ENCODE measurements at regions not wholly inside any gene's neighbourhood (a gene's known extent, or its start where the extent isn't known, plus 50 kb on each side); places are given as distances from the start of the nearest gene placed in this dataset.

DNA sequence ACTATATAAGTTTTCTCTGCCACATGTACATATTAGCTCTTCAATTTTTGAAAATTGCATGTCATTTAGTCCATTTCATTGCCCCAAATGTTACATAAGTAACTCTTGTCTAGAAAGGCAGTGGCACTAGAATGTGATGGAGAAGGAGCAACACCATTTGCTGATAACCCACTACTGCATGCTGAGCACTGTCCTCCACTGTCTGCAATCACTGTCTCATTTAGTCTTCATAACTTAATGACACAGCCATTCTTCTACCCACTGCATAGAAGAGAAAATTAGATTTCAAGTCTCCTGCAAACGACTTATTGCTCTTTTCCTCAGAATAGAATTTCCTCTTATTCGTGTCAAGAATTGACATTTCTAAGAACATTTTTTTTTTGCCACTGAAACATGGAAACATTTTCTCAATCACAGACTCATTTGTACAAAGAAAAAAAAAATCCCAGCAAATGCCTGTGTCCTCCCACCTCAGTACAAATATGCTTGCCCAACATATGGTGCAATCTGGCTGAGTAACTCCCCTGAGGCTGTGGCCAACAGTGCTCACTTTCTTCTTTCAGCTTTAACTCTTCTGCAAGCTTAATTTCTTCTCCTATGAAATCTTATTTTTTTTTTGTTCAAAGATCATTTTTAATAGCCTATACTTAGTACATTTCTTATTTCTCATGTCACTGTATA, 768.6 kb upstream of the HS6ST1 start:
- FAIRE-seq, result no peak
- no peak for DNase-seq (ENCODE audit: low spot score)

DNA sequence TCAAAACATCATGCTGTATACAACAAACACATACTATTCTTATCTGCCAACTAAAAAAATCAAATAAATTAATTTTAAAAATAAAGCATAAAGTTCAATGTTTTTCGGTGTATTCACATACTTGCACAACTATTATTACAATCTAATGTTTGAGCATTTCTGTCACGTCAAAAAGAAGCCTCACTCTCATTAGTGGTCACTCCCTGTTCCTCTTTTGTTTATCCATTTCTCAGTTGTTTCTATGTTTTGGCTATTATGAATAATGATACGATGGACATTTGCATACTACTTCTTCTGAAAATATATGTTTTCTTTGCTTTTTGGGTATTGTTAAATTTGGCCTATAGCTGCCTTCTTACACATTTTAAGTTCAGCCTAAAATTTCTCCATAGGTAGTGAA, 773.0 kb upstream of the HS6ST1 start:
- no peak for FAIRE-seq
- DNase-seq (ENCODE audit: low spot score), result no peak

DNA sequence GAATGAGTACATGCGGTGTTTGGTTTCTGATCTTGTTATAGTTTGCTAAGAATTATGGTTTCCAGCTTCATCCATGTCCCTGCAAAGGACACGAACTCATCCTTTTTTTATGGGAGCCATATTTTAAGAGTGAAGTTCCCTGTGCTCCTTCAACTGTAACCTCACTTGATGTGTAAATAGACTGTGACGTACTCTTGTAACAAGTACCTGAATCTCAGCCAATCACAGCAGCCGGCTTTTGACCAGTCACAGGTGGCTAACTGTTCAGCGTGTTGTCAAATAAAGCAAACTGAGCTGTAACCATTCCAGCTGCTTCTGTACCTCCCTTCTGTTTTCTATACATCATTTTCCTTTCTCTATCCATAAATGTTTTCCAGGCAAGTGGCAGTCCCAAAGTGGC, 774.3 kb upstream of the HS6ST1 start:
- FAIRE-seq, result no peak
- DNase-seq (ENCODE audit: low spot score), result no peak

DNA sequence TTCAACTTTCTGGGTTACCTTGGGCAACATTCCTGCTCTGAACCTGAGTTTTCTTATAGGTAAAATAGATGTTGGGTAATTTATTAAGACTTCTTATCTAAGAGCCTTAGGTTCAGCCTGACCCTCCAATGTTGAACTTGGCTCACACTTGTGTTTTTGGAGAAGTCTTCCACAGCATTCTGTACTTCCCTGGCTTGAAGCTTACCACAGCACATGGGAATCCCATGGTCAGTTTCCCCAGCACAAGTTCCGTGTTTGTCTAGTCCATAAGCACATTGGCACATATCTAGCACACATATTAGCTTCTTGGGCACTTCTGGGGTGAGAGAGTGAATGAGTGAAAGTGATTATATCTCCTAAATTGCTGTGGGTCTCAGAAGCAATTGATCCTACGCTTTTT, 782.5 kb upstream of the HS6ST1 start:
- FAIRE-seq (no peak), DNase-seq (ENCODE audit: low spot score) (no peak)

DNA sequence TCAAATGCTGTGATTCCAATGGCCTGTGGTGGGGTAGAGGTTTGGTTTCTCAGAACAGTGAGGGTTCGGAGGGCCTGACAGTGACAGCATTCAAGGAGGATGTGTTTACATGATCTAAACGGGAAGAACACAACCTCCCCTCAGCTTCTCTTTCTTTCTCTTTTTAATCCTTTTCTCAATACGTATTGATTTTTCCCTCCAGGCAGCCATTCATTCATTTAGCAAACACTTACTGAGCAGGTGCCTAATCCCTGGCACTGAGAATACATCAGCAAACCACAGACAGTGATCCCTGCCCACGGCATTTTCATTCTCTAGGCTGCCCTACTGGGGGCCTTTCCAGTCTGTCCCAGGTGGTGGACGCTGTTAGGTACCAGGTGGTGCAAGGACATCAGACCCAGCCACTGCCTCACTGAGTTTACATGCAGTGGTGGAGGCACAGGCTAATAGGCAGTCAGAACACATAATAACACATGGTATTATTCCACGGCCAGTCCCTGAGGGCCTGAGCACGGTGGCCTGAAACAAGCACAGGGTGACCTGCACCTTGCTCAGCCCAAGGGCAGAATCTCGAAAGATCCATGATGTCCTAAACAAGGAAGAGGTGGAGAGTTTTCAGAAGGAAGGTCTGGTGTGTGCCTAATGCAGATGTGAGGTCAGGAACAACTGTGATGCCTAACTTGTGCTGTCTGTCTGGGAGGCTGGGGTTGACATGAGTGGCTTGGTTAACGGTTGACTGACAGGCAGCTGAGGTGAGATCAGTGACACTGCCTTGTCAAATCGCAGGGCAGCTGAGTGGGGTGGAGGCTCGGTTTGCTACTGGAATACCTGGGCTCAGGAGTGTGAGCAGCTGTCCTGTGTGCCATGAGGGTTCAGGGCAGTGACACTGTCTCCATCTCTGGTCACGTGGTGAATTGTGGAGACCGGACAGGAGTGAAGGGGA, 785.5 kb upstream of the HS6ST1 start:
- no peak for DNase-seq (ENCODE audit: low spot score)
- no peak for FAIRE-seq

DNA sequence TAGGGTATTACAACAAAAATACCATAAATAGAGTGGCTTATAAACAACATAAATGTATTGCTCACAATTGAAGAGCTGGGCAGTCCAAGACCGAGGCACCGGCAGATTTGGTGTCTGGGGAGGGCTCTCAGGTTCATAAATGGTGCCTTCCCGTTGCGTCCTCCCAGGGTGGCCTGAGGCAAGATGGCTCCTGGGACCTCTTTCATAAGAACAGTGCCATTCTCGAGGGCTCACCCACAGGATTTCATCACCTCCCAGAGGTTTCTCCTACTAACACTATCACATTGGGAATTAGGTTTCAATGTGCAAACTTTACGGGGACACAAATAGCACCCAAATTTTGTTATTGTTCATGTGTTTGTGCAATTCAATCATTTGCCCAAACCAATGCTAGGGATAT, 793.5 kb upstream of the HS6ST1 start:
- no peak for FAIRE-seq
- no peak for DNase-seq (ENCODE audit: low spot score)

DNA sequence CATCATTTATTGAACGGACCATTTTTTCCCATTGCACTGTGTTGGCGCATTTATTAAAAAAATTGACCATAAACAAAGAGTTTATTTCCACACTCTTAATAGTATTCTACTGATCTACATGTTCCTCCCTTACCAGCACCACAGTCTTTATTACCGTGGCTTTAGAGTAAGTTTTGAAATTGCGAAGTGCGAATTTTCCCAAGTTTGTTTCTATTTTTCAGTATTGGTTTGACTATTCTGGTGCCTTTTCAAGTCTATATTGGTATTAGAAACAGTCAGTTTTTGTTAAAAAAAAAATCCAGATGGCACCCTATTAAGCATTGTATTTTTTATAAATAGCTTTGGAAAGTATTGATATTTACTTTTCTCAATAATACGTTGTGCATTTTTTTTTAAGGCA, 795.1 kb upstream of the HS6ST1 start:
- no peak for DNase-seq (ENCODE audit: low spot score)
- FAIRE-seq, result no peak

DNA sequence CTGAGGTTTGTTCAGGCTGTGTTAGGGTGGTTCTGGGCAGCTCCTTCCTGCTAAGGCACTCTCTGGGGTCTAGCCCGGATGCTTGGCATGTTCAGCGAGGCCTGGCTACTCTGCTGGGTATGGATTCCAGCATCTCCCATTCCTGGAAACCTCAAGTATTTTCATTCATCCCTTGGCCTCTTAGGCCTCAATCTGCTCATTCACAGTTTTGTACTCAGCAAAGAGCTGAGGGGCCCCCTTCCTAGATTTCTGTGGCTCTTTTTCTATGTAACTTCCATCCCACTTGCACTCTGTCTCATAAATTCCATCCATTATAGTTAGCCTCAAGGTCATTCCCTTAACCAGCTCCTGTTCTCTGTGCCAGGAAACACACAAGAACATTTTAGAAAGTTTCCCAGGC, 798.8 kb upstream of the HS6ST1 start:
- DNase-seq (ENCODE audit: low spot score), result no peak
- FAIRE-seq, result no peak

DNA sequence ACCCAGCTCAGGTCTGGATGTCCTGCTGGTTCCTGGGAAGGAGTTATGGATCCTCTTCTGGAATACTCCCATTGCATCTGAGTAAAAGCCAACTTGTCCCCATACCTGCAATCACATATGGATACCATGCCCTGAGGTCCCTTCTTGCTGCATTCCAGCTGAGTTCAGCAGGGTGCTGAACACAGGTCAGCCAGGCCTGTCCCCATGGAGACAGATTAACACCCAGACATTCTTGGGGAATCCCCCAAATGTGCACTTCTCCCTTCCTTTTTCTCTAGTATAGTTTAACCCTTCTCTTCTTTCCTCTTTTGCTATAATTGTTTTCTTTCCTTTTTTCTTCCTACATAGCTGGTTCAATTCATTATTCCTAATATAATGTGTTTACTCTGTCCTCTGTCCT, 799.6 kb upstream of the HS6ST1 start:
- no peak for FAIRE-seq
- DNase-seq (ENCODE audit: low spot score), result no peak

DNA sequence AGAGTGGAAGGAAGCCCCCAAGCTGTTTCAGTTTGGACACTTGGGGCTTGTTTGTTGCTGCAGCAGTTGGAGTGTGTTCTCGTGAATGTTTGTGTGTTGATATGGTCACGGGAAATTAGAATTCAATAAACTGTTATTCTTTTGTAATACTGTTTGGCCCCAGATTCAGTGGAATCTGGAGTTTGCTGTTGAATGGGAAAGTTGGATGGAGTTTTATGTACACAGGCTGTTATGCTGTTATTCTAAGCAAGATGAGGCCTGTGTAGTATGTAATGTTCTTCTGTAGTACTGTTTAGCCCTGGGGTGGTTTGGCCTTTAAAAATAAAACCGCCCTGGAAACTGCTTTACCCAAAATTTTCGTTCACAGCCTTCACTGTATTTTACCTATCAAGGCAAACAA, 810.4 kb upstream of the HS6ST1 start:
- FAIRE-seq (no peak), DNase-seq (ENCODE audit: low spot score) (no peak)

DNA sequence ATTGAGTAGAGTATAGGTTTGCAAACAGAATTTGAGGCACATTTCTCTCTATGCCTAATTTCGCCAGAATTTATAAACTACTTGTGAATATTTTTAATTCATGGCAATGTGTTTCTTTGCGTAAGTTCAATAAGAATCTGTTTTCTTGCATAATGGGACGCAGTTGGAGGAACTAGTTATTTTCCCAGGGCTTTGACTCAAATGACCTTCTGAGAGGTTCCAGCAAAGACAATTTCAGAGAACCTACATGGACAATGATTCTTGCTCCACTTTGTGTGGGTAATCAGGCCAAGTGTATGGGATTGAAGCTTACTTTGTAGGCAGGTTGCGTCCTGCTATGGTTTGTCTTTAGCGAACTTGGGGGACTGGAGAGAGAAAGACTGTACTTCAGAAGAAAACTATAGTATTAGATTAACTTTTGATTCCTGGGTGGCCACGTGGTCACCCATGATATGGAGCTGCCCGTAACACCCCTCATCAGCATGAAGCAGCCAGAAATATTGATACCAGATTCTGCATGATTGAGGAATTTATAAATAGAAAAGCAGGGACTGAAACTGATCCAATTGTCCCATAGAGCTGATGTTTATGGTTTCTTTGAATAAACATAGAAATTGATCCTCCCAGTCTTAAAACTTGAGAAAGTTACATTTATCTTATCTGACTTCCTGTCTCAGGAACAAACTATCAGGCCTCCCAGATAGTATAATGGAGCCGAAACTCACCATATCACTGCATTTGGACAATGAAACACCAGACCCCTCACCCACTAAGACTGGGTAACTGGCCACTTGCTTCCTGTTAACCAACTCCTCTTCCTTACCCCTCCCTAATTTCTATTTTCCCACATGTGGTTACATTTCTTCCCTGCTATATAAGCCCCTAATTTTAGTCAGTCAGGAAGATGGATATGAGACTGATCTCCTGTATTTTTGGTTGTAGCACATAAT, 815.3 kb upstream of the HS6ST1 start:
- DNase-seq (ENCODE audit: low spot score) (no peak), FAIRE-seq (no peak)

DNA sequence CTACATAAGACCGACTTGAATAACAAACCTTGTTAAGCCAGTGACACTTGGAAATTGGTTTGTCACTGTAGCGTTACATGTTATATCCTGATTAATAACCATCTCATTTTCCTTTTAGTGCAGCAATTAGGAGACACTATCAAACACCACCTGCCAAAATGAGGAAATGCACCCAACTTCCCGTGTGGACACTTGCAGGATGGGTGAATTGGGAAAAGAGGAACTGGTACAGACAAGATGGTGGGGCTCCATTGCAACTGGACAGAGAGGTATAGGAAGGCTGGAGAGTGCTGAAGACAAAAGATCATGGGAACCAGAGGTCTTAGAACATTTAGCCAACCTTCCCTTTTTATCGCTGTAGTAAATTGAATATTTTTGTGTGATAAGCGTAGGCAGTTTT, 816.3 kb upstream of the HS6ST1 start:
- DNase-seq (ENCODE audit: low spot score), result no peak
- no peak for FAIRE-seq

DNA sequence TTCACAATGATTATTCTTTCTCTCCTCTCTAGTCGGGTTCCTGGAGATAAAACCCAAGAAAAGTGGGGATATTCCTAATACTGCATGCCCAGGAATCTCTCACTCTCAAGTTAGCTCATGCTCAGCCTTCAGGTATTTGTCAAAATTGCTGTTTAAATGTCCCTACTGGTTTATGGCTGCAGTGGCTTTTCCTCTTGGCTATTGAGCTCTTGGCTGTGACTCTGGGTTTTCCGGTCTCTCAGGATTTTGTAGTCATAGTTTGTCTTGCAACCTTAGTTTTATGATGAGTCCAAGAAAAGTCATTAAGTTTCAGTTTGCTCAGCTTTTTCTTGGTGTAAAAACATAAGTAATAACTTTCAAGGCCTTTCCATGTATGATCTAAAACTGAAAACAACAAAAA, 820.7 kb upstream of the HS6ST1 start:
- DNase-seq (ENCODE audit: low spot score) (no peak), FAIRE-seq (no peak)

DNA sequence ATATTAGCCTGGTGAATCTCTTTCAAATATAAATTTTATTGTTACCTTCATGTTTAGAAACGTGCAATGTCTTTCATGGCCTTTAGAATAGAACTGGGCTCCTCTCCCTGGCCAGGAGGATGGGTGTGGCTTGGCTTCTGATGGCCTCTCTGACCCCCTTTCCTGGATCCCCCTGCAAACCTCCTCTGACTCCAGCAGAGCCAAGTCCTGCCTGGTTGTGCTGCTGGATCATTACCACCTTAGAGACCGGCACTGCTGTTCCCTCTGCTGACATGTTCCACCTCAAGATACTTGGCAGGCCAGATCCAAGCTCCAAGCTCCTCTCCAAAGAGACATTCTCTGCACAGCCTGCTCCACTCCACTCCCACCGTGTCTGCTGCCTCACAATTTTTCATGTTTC, 823.8 kb upstream of the HS6ST1 start:
- FAIRE-seq (no peak), DNase-seq (ENCODE audit: low spot score) (no peak)

DNA sequence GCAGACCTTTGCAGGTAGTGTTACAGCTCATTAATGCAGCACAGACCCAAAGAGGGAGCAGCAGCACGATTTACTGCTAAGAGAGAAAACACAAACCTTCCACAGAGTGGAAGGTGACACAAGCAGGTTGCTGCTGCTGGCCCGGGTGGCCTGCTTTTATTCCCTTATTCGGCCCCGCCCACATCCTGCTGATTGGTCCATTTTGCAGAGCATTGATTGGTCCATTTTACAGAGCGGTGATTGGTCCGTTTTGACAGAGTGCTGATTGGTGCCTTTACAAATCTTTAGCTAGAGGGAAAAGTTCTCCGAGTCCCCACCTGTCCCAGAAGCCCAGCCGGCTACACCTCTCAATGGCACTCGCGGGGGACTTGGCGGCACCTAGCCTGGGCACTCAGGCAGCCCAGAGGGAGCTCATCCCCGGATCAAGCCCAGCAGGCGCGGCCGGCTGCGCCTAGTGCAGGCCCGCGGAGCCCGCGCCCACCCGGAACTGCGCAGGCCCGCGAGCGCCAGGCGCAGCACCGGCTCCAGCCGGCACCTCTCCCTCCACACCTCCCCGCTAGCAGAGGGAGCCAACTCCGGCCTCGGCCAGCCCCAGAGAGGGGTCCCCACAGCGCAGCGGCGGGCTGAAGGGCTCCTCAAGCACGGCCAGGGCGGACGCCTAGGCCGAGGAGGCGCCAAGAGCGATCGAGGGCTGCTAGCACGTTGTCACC, 825.6 kb upstream of the HS6ST1 start:
- FAIRE-seq (no peak), DNase-seq (ENCODE audit: low spot score) (no peak)

DNA sequence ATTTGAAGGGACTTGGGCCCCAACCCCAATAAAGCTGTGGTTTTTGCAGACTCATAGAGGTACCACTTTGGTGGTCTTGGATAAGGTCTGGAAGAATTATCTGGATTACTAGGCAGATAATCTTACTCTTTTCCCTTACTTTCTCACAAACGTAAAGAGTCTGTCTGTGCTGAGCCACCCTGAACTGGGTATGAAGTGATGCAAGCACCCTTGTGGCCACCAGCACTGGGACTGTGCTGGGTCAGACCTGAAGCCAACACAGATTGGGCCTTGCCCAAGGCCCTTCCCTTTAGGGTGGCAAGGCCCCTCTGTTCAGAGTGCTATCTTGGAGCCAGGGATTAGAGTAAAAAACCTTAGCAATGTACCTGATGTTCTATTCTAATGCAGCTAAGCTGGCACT, 827.0 kb upstream of the RAB6C start:
- no peak for FAIRE-seq
- DNase-seq (ENCODE audit: low spot score), result no peak

DNA sequence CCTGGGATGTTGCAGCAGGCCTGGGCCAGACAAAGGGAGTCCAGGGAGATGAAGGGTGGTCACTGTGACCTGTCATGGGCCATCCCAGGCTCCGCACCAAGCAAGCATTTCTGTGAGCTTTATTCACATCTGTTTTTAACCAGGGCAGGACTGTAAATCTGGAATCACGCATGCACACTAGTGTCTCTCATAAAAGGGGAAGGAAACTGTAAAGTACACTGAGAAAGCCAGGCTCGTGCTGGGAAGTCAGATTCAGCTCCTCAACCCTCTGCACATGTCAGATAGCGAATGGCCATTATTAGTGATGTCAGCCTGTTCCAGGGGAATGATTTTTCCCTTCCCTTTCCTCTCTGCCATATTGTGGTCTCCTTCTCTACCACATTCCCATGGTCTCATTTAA, 818.6 kb upstream of the RAB6C start:
- FAIRE-seq (no peak), DNase-seq (ENCODE audit: low spot score) (no peak)

DNA sequence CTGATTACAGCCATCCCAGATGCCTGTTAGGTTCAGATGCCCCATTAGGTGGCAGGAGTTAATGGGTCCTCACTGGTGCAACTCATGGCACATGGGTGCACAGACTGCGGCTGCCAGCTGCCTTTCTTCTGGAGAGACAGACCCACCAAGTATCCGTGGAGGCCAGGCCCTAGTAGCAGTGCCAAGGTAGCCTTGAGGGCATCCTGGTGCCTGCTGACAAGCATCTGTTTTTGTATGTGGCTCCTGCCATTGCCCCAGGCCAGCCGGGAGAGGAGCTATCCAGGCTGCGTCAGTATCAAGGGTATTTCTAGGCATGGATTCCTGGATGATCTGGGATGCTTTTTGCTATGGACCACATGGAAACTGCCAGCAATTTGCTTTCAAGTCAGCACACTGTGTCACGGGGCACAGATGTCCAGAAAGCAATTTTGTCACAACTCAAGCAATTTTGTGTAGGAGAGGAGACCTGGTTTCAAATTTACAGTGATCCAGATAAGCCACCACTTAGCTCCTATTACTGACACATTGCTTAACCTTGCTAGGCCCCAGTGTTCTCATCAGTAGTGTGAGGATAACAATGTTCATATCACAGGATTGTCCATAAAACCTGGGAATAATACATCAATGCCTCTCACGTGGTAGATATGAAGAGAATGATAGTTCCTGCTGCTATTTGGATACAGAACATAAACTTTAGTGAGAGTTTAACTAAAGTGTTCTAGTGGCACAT, 815.1 kb upstream of the RAB6C start:
- no peak for DNase-seq (ENCODE audit: low spot score)

DNA sequence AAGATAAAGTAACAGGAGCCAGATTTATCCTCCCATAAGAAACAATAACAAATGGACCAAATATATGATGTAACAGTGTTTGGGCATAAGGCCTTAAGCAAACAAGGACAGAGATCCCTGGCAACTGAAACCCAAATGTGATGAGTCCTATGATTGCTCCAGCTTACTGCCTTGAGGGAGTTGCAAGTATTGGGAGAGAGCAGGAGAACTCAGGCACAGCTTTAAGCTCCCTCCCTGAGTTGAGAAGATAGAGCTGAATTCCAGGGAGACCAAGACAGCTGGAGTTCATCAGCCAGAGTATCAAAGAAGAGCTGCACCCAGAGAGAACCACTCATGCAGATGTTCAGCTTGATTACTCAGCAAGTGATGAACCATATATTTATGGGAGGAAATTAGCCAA, 814.5 kb upstream of the RAB6C start:
- DNase-seq (ENCODE audit: low spot score) (no peak), FAIRE-seq (no peak)

More for the DNA sequence above, 815.1 kb upstream of the RAB6C start:
- FAIRE-seq, result no peak

DNA sequence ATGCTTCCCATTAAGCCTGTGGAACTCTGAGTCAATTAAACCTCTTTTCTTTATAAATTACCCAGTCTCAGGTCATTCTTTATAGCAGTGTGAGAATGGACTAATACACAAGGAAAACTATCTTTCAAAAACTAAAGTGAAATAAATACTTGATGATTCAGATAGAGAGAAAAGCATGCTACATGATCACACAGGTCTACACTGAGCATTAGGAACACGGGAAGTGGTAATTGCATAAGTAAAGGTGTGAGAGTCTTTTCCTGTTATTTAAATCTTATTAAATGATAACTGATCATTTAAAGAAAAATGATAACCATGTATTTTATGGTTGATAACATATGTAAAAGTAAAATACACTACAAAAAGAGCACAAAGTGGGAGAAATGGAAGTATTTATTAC, 812.0 kb upstream of the RAB6C start:
- FAIRE-seq (no peak), DNase-seq (ENCODE audit: low spot score) (no peak)

DNA sequence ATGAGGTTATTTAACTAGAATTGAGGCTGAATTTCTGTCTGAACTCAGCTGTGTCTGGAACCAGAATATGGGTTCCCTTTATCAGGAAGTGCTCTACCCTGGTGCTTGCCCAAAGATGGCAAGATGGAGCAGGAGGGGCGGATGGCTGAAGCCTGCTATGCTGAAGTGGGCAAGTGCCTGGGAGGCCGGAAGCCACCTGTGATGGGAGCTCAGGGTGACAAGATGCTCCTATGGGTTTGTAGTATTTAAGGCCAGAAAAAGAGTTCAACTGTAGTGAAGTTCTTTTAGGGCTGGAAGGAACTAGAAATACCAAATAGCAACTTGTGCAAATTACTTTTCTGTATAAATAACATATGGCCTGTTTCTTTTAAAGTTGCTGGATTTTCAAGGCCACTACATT, 808.9 kb upstream of the RAB6C start:
- DNase-seq (ENCODE audit: low spot score), result no peak
- no peak for FAIRE-seq

Measured in RCC 7860 (cell line).